GM19351 (cell line): ENCODE measurements at regions not wholly inside any gene's neighbourhood (a gene's known extent, or its start where the extent isn't known, plus 50 kb on each side); places are given as distances from the start of the nearest gene placed in this dataset.

ENCODE experiments used
- ATAC-seq: cut with Tn5 transposase; IDR thresholded peaks from one replicate; pipeline ENCODE4 v1.9.1; 2021; ENCODE audit warnings: mild to moderate bottlenecking, moderate library complexity; ENCODE audit not compliant: unreplicated experiment

GRCh38 chr17:79261355-79262072, 186.9 kb downstream of the ENGASE start:
- ATAC-seq, result no peak

- no peak for ATAC-seq
Observed at GRCh38 chr17:79258843-79259242, 184.2 kb downstream of the ENGASE start.

GRCh38 chr17:79258041-79258440, 183.4 kb downstream of the ENGASE start:
- ATAC-seq, result no peak

GRCh38 chr17:79255926-79256585, 181.4 kb downstream of the ENGASE start:
- ATAC-seq, result no peak

- no peak for ATAC-seq
Observed at GRCh38 chr17:79255456-79255855, 180.8 kb downstream of the ENGASE start.

- no peak for ATAC-seq
Observed at GRCh38 chr17:79255046-79255445, 180.4 kb downstream of the ENGASE start.

GRCh38 chr17:79252886-79253285, 178.3 kb downstream of the ENGASE start:
- no peak for ATAC-seq

- ATAC-seq, result no peak
Observed at GRCh38 chr17:79251824-79252223, 177.2 kb downstream of the ENGASE start.

- ATAC-seq, result no peak
Observed at GRCh38 chr17:79249929-79250521, 175.4 kb downstream of the ENGASE start.

- no peak for ATAC-seq
Observed at GRCh38 chr17:79248843-79249493, 174.3 kb downstream of the ENGASE start.

- ATAC-seq, result no peak
Observed at GRCh38 chr17:79246225-79247190, 171.9 kb downstream of the ENGASE start.

GRCh38 chr17:79244665-79245064, 170.0 kb downstream of the ENGASE start:
- ATAC-seq, result no peak

- ATAC-seq, result no peak
Observed at GRCh38 chr17:79243996-79244395, 169.4 kb downstream of the ENGASE start.

GRCh38 chr17:79243603-79243990, 169.0 kb downstream of the ENGASE start:
- ATAC-seq, result no peak

GRCh38 chr17:79242873-79243602, 168.4 kb downstream of the ENGASE start:
- ATAC-seq, result no peak

- no peak for ATAC-seq
Observed at GRCh38 chr17:79242393-79242792, 167.8 kb downstream of the ENGASE start.

- ATAC-seq, result no peak
Observed at GRCh38 chr17:79241616-79242015, 167.0 kb downstream of the ENGASE start.

- ATAC-seq, result no peak
Observed at GRCh38 chr17:79239205-79239604, 164.6 kb downstream of the ENGASE start.

- no peak for ATAC-seq
Observed at GRCh38 chr17:79237448-79238053, 162.9 kb downstream of the ENGASE start.
